ENCODE measurements at regions not wholly inside any gene's neighbourhood (a gene's known extent, or its start where the extent isn't known, plus 50 kb on each side); places are given as distances from the start of the nearest gene placed in this dataset.

- H3K27ac ChIP-seq (ENCODE audit: low read length) = no peak overlapping the region
- no peak overlapping the region for H3K4me3 ChIP-seq (ENCODE audit: low read length in 2 of 2)
- no peak overlapping the region for H3K9ac ChIP-seq (ENCODE audit: low read length in 2 of 2)
- peaks cover 0 to 2% of the 10 kb centered on the region in 2 donors for H3K9me3 ChIP-seq (ENCODE audit: control insufficient read depth in 2 of 2, low read length in 2 of 2)
- peaks cover 4% of the 10 kb centered on the region for H3K4me1 ChIP-seq (ENCODE audit: control insufficient read depth, insufficient read depth, low read length)
- no peaks in the 10 kb centered on the region for H3K36me3 ChIP-seq (ENCODE audit: control insufficient read depth in 2 of 2, insufficient read depth in 2 of 2, low read length in 2 of 2)
- H3K27me3 ChIP-seq (ENCODE audit: control insufficient read depth in 1 of 2, insufficient read depth in 2 of 2, low read length in 2 of 2) = no peaks in the 10 kb centered on the region
Observed at GRCh38 chr13:47672245-47673008, 328.6 kb downstream of the SUCLA2 start.

- H3K36me3 ChIP-seq (ENCODE audit: control insufficient read depth in 2 of 2, insufficient read depth in 2 of 2, low read length in 2 of 2) = no peaks in the 10 kb centered on the region
- H3K9ac ChIP-seq (ENCODE audit: low read length in 2 of 2) = no peak overlapping the region
- H3K27ac ChIP-seq (ENCODE audit: low read length) = no peak overlapping the region
- no peak overlapping the region for H3K4me3 ChIP-seq (ENCODE audit: low read length in 2 of 2)
- H3K4me1 ChIP-seq (ENCODE audit: control insufficient read depth, insufficient read depth, low read length) = peaks cover 4% of the 10 kb centered on the region
- no peaks in the 10 kb centered on the region for H3K27me3 ChIP-seq (ENCODE audit: control insufficient read depth in 1 of 2, insufficient read depth in 2 of 2, low read length in 2 of 2)
- peaks cover 0 to 2% of the 10 kb centered on the region in 2 donors for H3K9me3 ChIP-seq (ENCODE audit: control insufficient read depth in 2 of 2, low read length in 2 of 2)
Observed at GRCh38 chr13:47671776-47672175, 329.3 kb downstream of the SUCLA2 start.

GRCh38 chr13:47665043-47665442, 336.0 kb downstream of the SUCLA2 start:
- H3K9ac ChIP-seq (ENCODE audit: low read length in 2 of 2) = no peak overlapping the region
- no peaks in the 10 kb centered on the region for H3K36me3 ChIP-seq (ENCODE audit: control insufficient read depth in 2 of 2, insufficient read depth in 2 of 2, low read length in 2 of 2)
- no peak overlapping the region for H3K27ac ChIP-seq (ENCODE audit: low read length)
- no peak overlapping the region for H3K4me3 ChIP-seq (ENCODE audit: low read length in 2 of 2)
- peaks cover 0 to 2% of the 10 kb centered on the region in 2 donors for H3K9me3 ChIP-seq (ENCODE audit: control insufficient read depth in 2 of 2, low read length in 2 of 2)
- H3K4me1 ChIP-seq (ENCODE audit: control insufficient read depth, insufficient read depth, low read length) = no peaks in the 10 kb centered on the region
- no peaks in the 10 kb centered on the region for H3K27me3 ChIP-seq (ENCODE audit: control insufficient read depth in 1 of 2, insufficient read depth in 2 of 2, low read length in 2 of 2)

- no peaks in the 10 kb centered on the region for H3K9me3 ChIP-seq (ENCODE audit: control insufficient read depth in 2 of 2, low read length in 2 of 2)
- H3K9ac ChIP-seq (ENCODE audit: low read length in 2 of 2) = no peak overlapping the region
- no peaks in the 10 kb centered on the region for H3K27me3 ChIP-seq (ENCODE audit: control insufficient read depth in 1 of 2, insufficient read depth in 2 of 2, low read length in 2 of 2)
- no peaks in the 10 kb centered on the region for H3K4me1 ChIP-seq (ENCODE audit: control insufficient read depth, insufficient read depth, low read length)
- no peak overlapping the region for H3K27ac ChIP-seq (ENCODE audit: low read length)
- H3K4me3 ChIP-seq (ENCODE audit: low read length in 2 of 2) = no peak overlapping the region
- no peaks in the 10 kb centered on the region for H3K36me3 ChIP-seq (ENCODE audit: control insufficient read depth in 2 of 2, insufficient read depth in 2 of 2, low read length in 2 of 2)
Observed at GRCh38 chr13:47661076-47661475, 340.0 kb downstream of the SUCLA2 start.

GRCh38 chr13:47656651-47657050, 344.4 kb downstream of the SUCLA2 start:
- H3K4me1 ChIP-seq (ENCODE audit: control insufficient read depth, insufficient read depth, low read length) = no peaks in the 10 kb centered on the region
- H3K9ac ChIP-seq (ENCODE audit: low read length in 2 of 2) = no peak overlapping the region
- no peaks in the 10 kb centered on the region for H3K27me3 ChIP-seq (ENCODE audit: control insufficient read depth in 1 of 2, insufficient read depth in 2 of 2, low read length in 2 of 2)
- H3K36me3 ChIP-seq (ENCODE audit: control insufficient read depth in 2 of 2, insufficient read depth in 2 of 2, low read length in 2 of 2) = no peaks in the 10 kb centered on the region
- H3K4me3 ChIP-seq (ENCODE audit: low read length in 2 of 2) = no peak overlapping the region
- H3K27ac ChIP-seq (ENCODE audit: low read length) = no peak overlapping the region
- no peaks in the 10 kb centered on the region for H3K9me3 ChIP-seq (ENCODE audit: control insufficient read depth in 2 of 2, low read length in 2 of 2)

- Histone ChIP-seq H3K36me3 (ENCODE audit: control insufficient read depth in 2 of 2, insufficient read depth in 2 of 2, low read length in 2 of 2) (no peaks in the 10 kb centered on the region), H3K27me3 (ENCODE audit: control insufficient read depth in 1 of 2, insufficient read depth in 2 of 2, low read length in 2 of 2) (no peaks in the 10 kb centered on the region), H3K9me3 (ENCODE audit: control insufficient read depth in 2 of 2, low read length in 2 of 2) (no peaks in the 10 kb centered on the region), H3K4me3 (ENCODE audit: low read length in 2 of 2) (no peak overlapping the region), H3K27ac (ENCODE audit: low read length) (no peak overlapping the region), H3K9ac (ENCODE audit: low read length in 2 of 2) (no peak overlapping the region), H3K4me1 (ENCODE audit: control insufficient read depth, insufficient read depth, low read length) (no peaks in the 10 kb centered on the region)
Observed at GRCh38 chr13:47650209-47650608, 350.9 kb downstream of the SUCLA2 start.

GRCh38 chr13:47647001-47647400, 354.1 kb downstream of the SUCLA2 start:
- Histone ChIP-seq H3K9me3 (ENCODE audit: control insufficient read depth in 2 of 2, low read length in 2 of 2) (no peaks in the 10 kb centered on the region), H3K36me3 (ENCODE audit: control insufficient read depth in 2 of 2, insufficient read depth in 2 of 2, low read length in 2 of 2) (no peaks in the 10 kb centered on the region), H3K27me3 (ENCODE audit: control insufficient read depth in 1 of 2, insufficient read depth in 2 of 2, low read length in 2 of 2) (no peaks in the 10 kb centered on the region), H3K9ac (ENCODE audit: low read length in 2 of 2) (no peak overlapping the region), H3K27ac (ENCODE audit: low read length) (no peak overlapping the region), H3K4me1 (ENCODE audit: control insufficient read depth, insufficient read depth, low read length) (no peaks in the 10 kb centered on the region), H3K4me3 (ENCODE audit: low read length in 2 of 2) (no peak overlapping the region)

- Histone ChIP-seq H3K4me3 (ENCODE audit: low read length in 2 of 2) (no peak overlapping the region), H3K27ac (ENCODE audit: low read length) (no peak overlapping the region)
Observed at GRCh38 chr13:47646298-47646697, 354.8 kb downstream of the SUCLA2 start.

GRCh38 chr13:47639738-47640447, 361.2 kb downstream of the SUCLA2 start:
- Histone ChIP-seq H3K36me3 (ENCODE audit: control insufficient read depth in 2 of 2, insufficient read depth in 2 of 2, low read length in 2 of 2) (no peaks in the 10 kb centered on the region), H3K4me3 (ENCODE audit: low read length in 2 of 2) (no peak overlapping the region), H3K9me3 (ENCODE audit: control insufficient read depth in 2 of 2, low read length in 2 of 2) (no peaks in the 10 kb centered on the region), H3K27me3 (ENCODE audit: control insufficient read depth in 1 of 2, insufficient read depth in 2 of 2, low read length in 2 of 2) (no peaks in the 10 kb centered on the region), H3K27ac (ENCODE audit: low read length) (no peak overlapping the region), H3K9ac (ENCODE audit: low read length in 2 of 2) (no peak overlapping the region), H3K4me1 (ENCODE audit: control insufficient read depth, insufficient read depth, low read length) (no peaks in the 10 kb centered on the region)

More at GRCh38 chr13:47646298-47646697, 354.8 kb downstream of the SUCLA2 start:
- Histone ChIP-seq H3K27me3 (ENCODE audit: control insufficient read depth in 1 of 2, insufficient read depth in 2 of 2, low read length in 2 of 2) (no peaks in the 10 kb centered on the region), H3K4me1 (ENCODE audit: control insufficient read depth, insufficient read depth, low read length) (no peaks in the 10 kb centered on the region), H3K36me3 (ENCODE audit: control insufficient read depth in 2 of 2, insufficient read depth in 2 of 2, low read length in 2 of 2) (no peaks in the 10 kb centered on the region), H3K9me3 (ENCODE audit: control insufficient read depth in 2 of 2, low read length in 2 of 2) (no peaks in the 10 kb centered on the region), H3K9ac (ENCODE audit: low read length in 2 of 2) (no peak overlapping the region)

- Histone ChIP-seq H3K27me3 (ENCODE audit: control insufficient read depth in 1 of 2, insufficient read depth in 2 of 2, low read length in 2 of 2) (no peaks in the 10 kb centered on the region), H3K9me3 (ENCODE audit: control insufficient read depth in 2 of 2, low read length in 2 of 2) (no peaks in the 10 kb centered on the region), H3K4me1 (ENCODE audit: control insufficient read depth, insufficient read depth, low read length) (no peaks in the 10 kb centered on the region), H3K36me3 (ENCODE audit: control insufficient read depth in 2 of 2, insufficient read depth in 2 of 2, low read length in 2 of 2) (no peaks in the 10 kb centered on the region), H3K27ac (ENCODE audit: low read length) (no peak overlapping the region), H3K9ac (ENCODE audit: low read length in 2 of 2) (no peak overlapping the region), H3K4me3 (ENCODE audit: low read length in 2 of 2) (no peak overlapping the region)
Observed at GRCh38 chr13:47638627-47639026, 362.4 kb downstream of the SUCLA2 start.

GRCh38 chr13:47632311-47632710, 368.8 kb downstream of the SUCLA2 start:
- Histone ChIP-seq H3K4me1 (ENCODE audit: control insufficient read depth, insufficient read depth, low read length) (no peaks in the 10 kb centered on the region), H3K27me3 (ENCODE audit: control insufficient read depth in 1 of 2, insufficient read depth in 2 of 2, low read length in 2 of 2) (no peaks in the 10 kb centered on the region), H3K9me3 (ENCODE audit: control insufficient read depth in 2 of 2, low read length in 2 of 2) (no peaks in the 10 kb centered on the region), H3K9ac (ENCODE audit: low read length in 2 of 2) (no peak overlapping the region), H3K27ac (ENCODE audit: low read length) (no peak overlapping the region), H3K4me3 (ENCODE audit: low read length in 2 of 2) (no peak overlapping the region), H3K36me3 (ENCODE audit: control insufficient read depth in 2 of 2, insufficient read depth in 2 of 2, low read length in 2 of 2) (no peaks in the 10 kb centered on the region)
